ENCODE measurements at regions not wholly inside any gene's neighbourhood (a gene's known extent, or its start where the extent isn't known, plus 50 kb on each side); places are given as distances from the start of the nearest gene placed in this dataset. TPM values are rescaled to one million over a fixed set of nuclear protein-coding genes. Genes with fewer than 3 reads are reported as not detected.

DNA sequence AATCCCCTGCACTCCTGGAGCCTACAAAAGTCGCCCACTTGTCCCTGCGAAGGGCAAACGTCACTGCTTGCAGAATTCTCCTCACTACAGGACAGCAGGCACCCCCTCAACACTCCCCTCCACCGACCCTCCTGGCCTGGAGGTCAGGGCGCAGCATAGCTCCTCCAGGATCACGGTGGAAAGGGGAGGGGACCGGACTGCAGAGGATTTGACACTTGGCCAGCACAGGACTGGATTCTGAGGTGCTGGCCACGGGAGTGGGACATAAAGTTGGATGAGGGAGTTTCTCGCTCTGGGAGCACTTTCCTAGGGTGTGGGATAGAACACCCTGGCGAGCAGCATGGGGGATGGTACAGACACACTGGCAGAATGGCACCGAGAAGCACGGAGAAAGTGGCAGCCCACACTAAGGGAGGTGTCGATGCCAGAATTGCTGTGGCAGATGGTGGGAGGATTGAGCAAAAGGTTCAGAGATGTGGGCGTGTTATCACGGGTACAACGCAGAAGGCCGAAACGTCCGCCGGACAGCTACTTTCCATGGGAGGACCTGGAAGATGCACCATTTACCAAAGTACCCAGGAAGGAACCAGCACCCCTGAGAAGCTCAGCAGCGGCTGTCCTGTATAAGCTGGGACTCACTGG is 51.4 kb upstream of the DIO3 start:
- Histone ChIP-seq H3K4me2 (ENCODE audit: low read length) (no peak overlapping the region), H3K9me3 (ENCODE audit: insufficient read depth, low read depth, low read length) (no peaks in the 10 kb centered on the region), H3K27me3 (ENCODE audit: insufficient read depth, low read length) (no peaks in the 10 kb centered on the region), H3K27ac (ENCODE audit: low read depth, low read length) (no peak overlapping the region), H3K79me2 (ENCODE audit: insufficient read depth, low read length) (no peaks in the 10 kb centered on the region), H3K36me3 (ENCODE audit: insufficient read depth, low read length) (no peaks in the 10 kb centered on the region), H2AFZ (ENCODE audit: low read depth, low read length) (no peak overlapping the region), H3K4me3 (ENCODE audit: insufficient read depth, low read depth, low read length) (no peak overlapping the region), H4K20me1 (ENCODE audit: insufficient read depth, low read length) (no peaks in the 10 kb centered on the region), H3K9ac (ENCODE audit: low read length) (no peak overlapping the region), H3K4me1 (ENCODE audit: insufficient read depth, low read length) (no peaks in the 10 kb centered on the region)
- H3K27me3 Mint-ChIP-seq (ENCODE audit: low read depth, unreplicated experiment): peaks cover 42% of the 10 kb centered on the region
- H3K9me3 Mint-ChIP-seq (ENCODE audit: unreplicated experiment): peaks cover 3% of the 10 kb centered on the region
- H3K4me3 Mint-ChIP-seq (ENCODE audit: unreplicated experiment): no peak overlapping the region
- DNase-seq (ENCODE audit: low read depth) (no peak), FAIRE-seq (no peak)
- no peak for TF ChIP-seq CTCF (IDR thresholded peaks at IDR 0.05; ENCODE audit: insufficient read depth, low read depth, low read length)
- no peak for TF ChIP-seq EZH2 (IDR thresholded peaks at IDR 0.05; ENCODE audit: insufficient read depth, low read length)
- H3K36me3 Mint-ChIP-seq (ENCODE audit: low read depth, unreplicated experiment): peaks cover 3% of the 10 kb centered on the region
- H3K27ac Mint-ChIP-seq (ENCODE audit: unreplicated experiment): no peak overlapping the region
- H3K4me1 Mint-ChIP-seq (ENCODE audit: low read depth, unreplicated experiment): no peaks in the 10 kb centered on the region

DNA sequence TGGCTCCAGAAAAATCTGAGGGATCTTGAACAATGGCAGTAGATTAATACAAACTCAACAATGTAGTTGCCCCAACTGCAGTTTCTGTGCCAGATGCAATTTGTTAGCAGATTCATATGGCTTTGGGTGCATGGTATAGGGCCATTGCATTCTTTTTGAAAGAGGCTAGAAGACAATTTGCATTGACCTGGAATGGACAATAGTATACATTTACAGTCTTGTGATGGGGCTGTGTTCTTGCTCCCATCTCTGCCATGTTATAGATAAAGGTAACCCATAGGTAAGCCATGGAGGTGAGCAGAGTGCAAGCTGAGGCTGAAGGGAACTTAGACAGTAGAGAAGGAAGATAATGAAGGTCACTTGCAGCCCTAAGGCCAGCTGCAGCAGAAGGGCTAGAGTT is 50.1 kb upstream of the DIO3 start:
- Histone ChIP-seq H3K9me3 (ENCODE audit: insufficient read depth, low read depth, low read length) (peaks cover 4% of the 10 kb centered on the region), H3K27ac (ENCODE audit: low read depth, low read length) (no peak overlapping the region), H3K79me2 (ENCODE audit: insufficient read depth, low read length) (no peaks in the 10 kb centered on the region), H3K4me2 (ENCODE audit: low read length) (no peak overlapping the region), H3K4me3 (ENCODE audit: insufficient read depth, low read depth, low read length) (no peak overlapping the region), H3K4me1 (ENCODE audit: insufficient read depth, low read length) (no peaks in the 10 kb centered on the region), H3K36me3 (ENCODE audit: insufficient read depth, low read length) (no peaks in the 10 kb centered on the region), H3K9ac (ENCODE audit: low read length) (no peak overlapping the region), H3K27me3 (ENCODE audit: insufficient read depth, low read length) (no peaks in the 10 kb centered on the region), H2AFZ (ENCODE audit: low read depth, low read length) (no peak overlapping the region), H4K20me1 (ENCODE audit: insufficient read depth, low read length) (no peaks in the 10 kb centered on the region)
- DNase-seq (ENCODE audit: low read depth) (no peak), FAIRE-seq (no peak)
- Mint-ChIP-seq H3K4me1 (ENCODE audit: low read depth, unreplicated experiment) (no peaks in the 10 kb centered on the region), H3K27me3 (ENCODE audit: low read depth, unreplicated experiment) (peaks cover 47% of the 10 kb centered on the region), H3K9me3 (ENCODE audit: unreplicated experiment) (peaks cover 5% of the 10 kb centered on the region), H3K27ac (ENCODE audit: unreplicated experiment) (no peak overlapping the region), H3K4me3 (ENCODE audit: unreplicated experiment) (no peak overlapping the region), H3K36me3 (ENCODE audit: low read depth, unreplicated experiment) (peaks cover 3% of the 10 kb centered on the region)
- no peak for TF ChIP-seq CTCF (IDR thresholded peaks at IDR 0.05; ENCODE audit: insufficient read depth, low read depth, low read length)
- no peak for TF ChIP-seq EZH2 (IDR thresholded peaks at IDR 0.05; ENCODE audit: insufficient read depth, low read length)

Small RNA genes in the stretch of these regions (microRNA-seq; reads per million reads assigned to microRNA genes)
- 50.6 reads per million, percentile 58 among the genes with 10 or more reads in this experiment for gene MIR1185-1
- 4.1 reads per million, percentile 15 among the genes with 10 or more reads in this experiment for gene MIR1185-2
- not detected for gene MIR1193
- gene MIR1197: 0.82 reads per million
- gene MIR134: 224 reads per million, percentile 72 among the genes with 10 or more reads in this experiment
- 76.4 reads per million, percentile 64 among the genes with 10 or more reads in this experiment for gene MIR154
- 82.9 reads per million, percentile 64 among the genes with 10 or more reads in this experiment for gene MIR299
- gene MIR300: not detected
- 81.3 reads per million, percentile 64 among the genes with 10 or more reads in this experiment for gene MIR323A
- 16.4 reads per million, percentile 44 among the genes with 10 or more reads in this experiment for gene MIR323B
- gene MIR329-1: not detected
- gene MIR329-2: not detected
- 161 reads per million, percentile 69 among the genes with 10 or more reads in this experiment for gene MIR369
- gene MIR376A1: not detected
- 0.82 reads per million for gene MIR376A2
- gene MIR376B: 34.8 reads per million, percentile 53 among the genes with 10 or more reads in this experiment
- 275 reads per million, percentile 73 among the genes with 10 or more reads in this experiment for gene MIR376C
- 32.6 reads per million, percentile 52 among the genes with 10 or more reads in this experiment for gene MIR377
- 232 reads per million, percentile 72 among the genes with 10 or more reads in this experiment for gene MIR379
- gene MIR380: 7.4 reads per million, percentile 29 among the genes with 10 or more reads in this experiment
- gene MIR381: 98.6 reads per million, percentile 66 among the genes with 10 or more reads in this experiment
- gene MIR382: 477 reads per million, percentile 77 among the genes with 10 or more reads in this experiment
- 1,114 reads per million, percentile 83 among the genes with 10 or more reads in this experiment for gene MIR409
- gene MIR411: 325 reads per million, percentile 74 among the genes with 10 or more reads in this experiment
- 2.7 reads per million, percentile 3 among the genes with 10 or more reads in this experiment for gene MIR412
- gene MIR485: 53.4 reads per million, percentile 59 among the genes with 10 or more reads in this experiment
- gene MIR487A: 48.2 reads per million, percentile 58 among the genes with 10 or more reads in this experiment
- 604 reads per million, percentile 79 among the genes with 10 or more reads in this experiment for gene MIR487B
- gene MIR494: 84.3 reads per million, percentile 65 among the genes with 10 or more reads in this experiment
- 13.4 reads per million, percentile 41 among the genes with 10 or more reads in this experiment for gene MIR495
- gene MIR496: 6.8 reads per million, percentile 28 among the genes with 10 or more reads in this experiment
- 19.2 reads per million, percentile 45 among the genes with 10 or more reads in this experiment for gene MIR539
- 3.8 reads per million, percentile 14 among the genes with 10 or more reads in this experiment for gene MIR541
- 44.3 reads per million, percentile 57 among the genes with 10 or more reads in this experiment for gene MIR543
- not detected for gene MIR544A
- gene MIR654: 85.1 reads per million, percentile 65 among the genes with 10 or more reads in this experiment
- 1.6 reads per million for gene MIR655
- gene MIR656: 5.5 reads per million, percentile 23 among the genes with 10 or more reads in this experiment
- gene MIR668: 4.9 reads per million, percentile 20 among the genes with 10 or more reads in this experiment
- 3.3 reads per million, percentile 9 among the genes with 10 or more reads in this experiment for gene MIR758
- gene MIR889: 39.7 reads per million, percentile 55 among the genes with 10 or more reads in this experiment

Data from astrocyte (in vitro differentiated cells and primary cell).